ENCODE measurements at regions not wholly inside any gene's neighbourhood (a gene's known extent, or its start where the extent isn't known, plus 50 kb on each side); places are given as distances from the start of the nearest gene placed in this dataset.
A peak's percentile ranks its signal among the peaks of the same experiment; 100 is the strongest.

- Histone ChIP-seq H3K4me2 (ENCODE audit: low read length) (peak overlapping the region; percentile 37), H2AFZ (ENCODE audit: low read length) (0 out of 2 replicates have a peak overlapping the region, but pooled peaks have one; percentile 31), H4K20me1 (ENCODE audit: insufficient read depth, low read length) (no peaks in the 10 kb centered on the region), H3K4me1 (ENCODE audit: insufficient read depth, low read length, poor library complexity, severe bottlenecking) (no peaks in the 10 kb centered on the region), H3K4me3 (ENCODE audit: low read depth, low read length, poor library complexity, severe bottlenecking) (no peak overlapping the region), H3K79me2 (ENCODE audit: insufficient read depth, low read depth, low read length) (no peaks in the 10 kb centered on the region), H3K36me3 (ENCODE audit: insufficient read depth, low read length) (no peaks in the 10 kb centered on the region), H3K9me2 (ENCODE audit: insufficient read depth, low read length) (no peaks in the 10 kb centered on the region), H3K9me3 (ENCODE audit: low read length) (no peaks in the 10 kb centered on the region), H3K27ac (ENCODE audit: low read depth, low read length, poor library complexity, severe bottlenecking) (no peak overlapping the region)
- no TSS peak for BruUV-seq (replicated peaks)
- intact Hi-C loops (cut with micrococcal nuclease; ENCODE audit: unreplicated experiment): no loop called here
- CTCF ChIA-PET (ENCODE audit: unreplicated experiment): no interaction called here
- peak; percentile 14 for DNase-seq (ENCODE audit: low spot score)
- POLR2A ChIA-PET: interaction anchor here (1.2 kb wide), 1 partner anchor 79 kb away, joined by 4 read pairs; no protein-coding TSS in a partner anchor
- TF ChIP-seq CTCF (conservative IDR thresholded peaks at IDR 0.05; ENCODE audit: low read length) (no peak), EZH2phosphoT487 (IDR thresholded peaks at IDR 0.05; ENCODE audit: borderline replicate concordance, low read depth, low read length) (no peak)
Observed at GRCh38 chr7:25496476-25497368, 268.4 kb upstream of the NPVF start.

GRCh38 chr7:25500393-25500921 lies 272.2 kb upstream of the NPVF start:
- CTCF ChIA-PET (ENCODE audit: unreplicated experiment): no interaction called here
- no TSS peak for BruUV-seq (replicated peaks)
- TF ChIP-seq CTCF (conservative IDR thresholded peaks at IDR 0.05; ENCODE audit: low read length) (no peak), EZH2phosphoT487 (IDR thresholded peaks at IDR 0.05; ENCODE audit: borderline replicate concordance, low read depth, low read length) (no peak)
- no peak for DNase-seq (ENCODE audit: low spot score)
- Histone ChIP-seq H3K36me3 (ENCODE audit: insufficient read depth, low read length) (no peaks in the 10 kb centered on the region), H3K79me2 (ENCODE audit: insufficient read depth, low read depth, low read length) (no peaks in the 10 kb centered on the region), H2AFZ (ENCODE audit: low read length) (no peak overlapping the region), H3K4me3 (ENCODE audit: low read depth, low read length, poor library complexity, severe bottlenecking) (no peak overlapping the region), H3K9me2 (ENCODE audit: insufficient read depth, low read length) (no peaks in the 10 kb centered on the region), H3K9me3 (ENCODE audit: low read length) (no peaks in the 10 kb centered on the region), H4K20me1 (ENCODE audit: insufficient read depth, low read length) (no peaks in the 10 kb centered on the region), H3K4me1 (ENCODE audit: insufficient read depth, low read length, poor library complexity, severe bottlenecking) (no peaks in the 10 kb centered on the region), H3K27ac (ENCODE audit: low read depth, low read length, poor library complexity, severe bottlenecking) (no peak overlapping the region), H3K4me2 (ENCODE audit: low read length) (no peak overlapping the region)
- intact Hi-C loops (cut with micrococcal nuclease; ENCODE audit: unreplicated experiment): no loop called here
- POLR2A ChIA-PET: no interaction called here

- DNase-seq (ENCODE audit: low spot score): no peak
- Histone ChIP-seq H3K9me3 (ENCODE audit: low read length) (no peaks in the 10 kb centered on the region), H3K9me2 (ENCODE audit: insufficient read depth, low read length) (no peaks in the 10 kb centered on the region), H3K36me3 (ENCODE audit: insufficient read depth, low read length) (no peaks in the 10 kb centered on the region), H3K4me3 (ENCODE audit: low read depth, low read length, poor library complexity, severe bottlenecking) (no peak overlapping the region), H4K20me1 (ENCODE audit: insufficient read depth, low read length) (no peaks in the 10 kb centered on the region), H2AFZ (ENCODE audit: low read length) (no peak overlapping the region), H3K4me1 (ENCODE audit: insufficient read depth, low read length, poor library complexity, severe bottlenecking) (no peaks in the 10 kb centered on the region), H3K4me2 (ENCODE audit: low read length) (no peak overlapping the region), H3K79me2 (ENCODE audit: insufficient read depth, low read depth, low read length) (no peaks in the 10 kb centered on the region), H3K27ac (ENCODE audit: low read depth, low read length, poor library complexity, severe bottlenecking) (no peak overlapping the region)
- POLR2A ChIA-PET: no interaction called here
- no TSS peak for BruUV-seq (replicated peaks)
- CTCF ChIA-PET (ENCODE audit: unreplicated experiment): no interaction called here
- TF ChIP-seq EZH2phosphoT487 (IDR thresholded peaks at IDR 0.05; ENCODE audit: borderline replicate concordance, low read depth, low read length) (no peak), CTCF (conservative IDR thresholded peaks at IDR 0.05; ENCODE audit: low read length) (no peak)
- intact Hi-C loops (cut with micrococcal nuclease; ENCODE audit: unreplicated experiment): no loop called here
Observed at GRCh38 chr7:25503306-25503705, 275.0 kb upstream of the NPVF start.

All from OCI-LY7 (cell line).